ENCODE measurements at regions not wholly inside any gene's neighbourhood (a gene's known extent, or its start where the extent isn't known, plus 50 kb on each side); places are given as distances from the start of the nearest gene placed in this dataset.

- TF ChIP-seq TAF1 (IDR thresholded peaks at IDR 0.05; ENCODE audit: low read depth, low read length), result no peak
- no peak for TF ChIP-seq POLR2A (IDR thresholded peaks at IDR 0.05; ENCODE audit: low read depth, low read length)
Measured at GRCh38 chr2:43125090-43125998, 101.1 kb downstream of the ZFP36L2 start.
